PFSK-1 (cell line): ENCODE measurements at regions not wholly inside any gene's neighbourhood (a gene's known extent, or its start where the extent isn't known, plus 50 kb on each side); places are given as distances from the start of the nearest gene placed in this dataset.

Experiments
- FOXP2 ChIP-seq: optimal IDR thresholded peaks from 2 replicates; pipeline ENCODE3; 2011; ENCODE audit warnings: borderline replicate concordance, control low read depth, inconsistent platforms; ENCODE audit not compliant: insufficient read depth; ENCODE audit errors: extremely low read length, extremely low read depth
- POLR2AphosphoS5 ChIP-seq: IDR thresholded peaks from 2 replicates; pipeline ENCODE4 v1.6.1; 2012; ENCODE audit warnings: low read depth, mild to moderate bottlenecking, control low read depth, low read length, moderate library complexity
- REST ChIP-seq, 2 experiments: IDR thresholded peaks; 2 replicates each; pipeline versions ENCODE4 v1.6.1 to v1.8.0; 2011 to 2012; ENCODE audit warnings: low read depth in 2 of 2, low read length in 2 of 2, control low read depth in 1 of 2, inconsistent platforms in 1 of 2, mild to moderate bottlenecking in 1 of 2, moderate library complexity in 1 of 2; ENCODE audit not compliant: insufficient read depth in 1 of 2

- TF ChIP-seq FOXP2 = no peak
- no peak for TF ChIP-seq REST (IDR thresholded peaks at IDR 0.05; ENCODE audit: insufficient read depth in 1 of 2, low read depth in 2 of 2, low read length in 2 of 2)
- no peak for TF ChIP-seq POLR2AphosphoS5
Measured at GRCh38 chr4:156309031-156309430, 355.4 kb upstream of the CTSO start.
